ENCODE measurements at regions not wholly inside any gene's neighbourhood (a gene's known extent, or its start where the extent isn't known, plus 50 kb on each side); places are given as distances from the start of the nearest gene placed in this dataset.

GRCh38 chr1:212495766-212496494 is 63.2 kb downstream of the NENF start:
- no peak for DNase-seq (ENCODE audit: low spot score)
- TF ChIP-seq CTCF (IDR thresholded peaks at IDR 0.05; ENCODE audit: extremely low read depth, missing control alignments) = no peak

GRCh38 chr1:212496682-212497081 is 64.0 kb downstream of the NENF start:
- DNase-seq (ENCODE audit: low spot score) = no peak
- no peak for TF ChIP-seq CTCF (IDR thresholded peaks at IDR 0.05; ENCODE audit: extremely low read depth, missing control alignments)

GRCh38 chr1:212497553-212497952 is 64.8 kb downstream of the NENF start:
- TF ChIP-seq CTCF (IDR thresholded peaks at IDR 0.05; ENCODE audit: extremely low read depth, missing control alignments) = no peak
- DNase-seq (ENCODE audit: low spot score) = no peak

GRCh38 chr1:212498283-212499040 is 65.7 kb downstream of the NENF start:
- no peak for TF ChIP-seq CTCF (IDR thresholded peaks at IDR 0.05; ENCODE audit: extremely low read depth, missing control alignments)
- no peak for DNase-seq (ENCODE audit: low spot score)

- no peak for TF ChIP-seq CTCF (IDR thresholded peaks at IDR 0.05; ENCODE audit: extremely low read depth, missing control alignments)
- no peak for DNase-seq (ENCODE audit: low spot score)
Observed at GRCh38 chr1:212500351-212500750, 67.6 kb downstream of the NENF start.

- no peak for TF ChIP-seq CTCF (IDR thresholded peaks at IDR 0.05; ENCODE audit: extremely low read depth, missing control alignments)
Observed at GRCh38 chr1:212500983-212501382, 68.3 kb downstream of the NENF start.

GRCh38 chr1:212503714-212504113 is 71.0 kb downstream of the NENF start:
- no peak for DNase-seq (ENCODE audit: low spot score)
- TF ChIP-seq CTCF (IDR thresholded peaks at IDR 0.05; ENCODE audit: extremely low read depth, missing control alignments) = no peak

More at GRCh38 chr1:212500983-212501382, 68.3 kb downstream of the NENF start:
- DNase-seq (ENCODE audit: low spot score) = no peak
